Keratinocyte (primary cell): ENCODE measurements at regions not wholly inside any gene's neighbourhood (a gene's known extent, or its start where the extent isn't known, plus 50 kb on each side); places are given as distances from the start of the nearest gene placed in this dataset.

ENCODE experiments used
- DNase-seq: peaks from one replicate; pipeline ENCODE4 v3.0.0-alpha.2; 2011; ENCODE audit warnings: low read depth, missing footprints, low spot score
- FAIRE-seq: peaks from 2 replicates; lab custom pipeline; 2011; peaks lifted over from hg19 to GRCh38; lab: Jason Lieb, UNC
- H2AFZ ChIP-seq: 2 replicates; pipeline ENCODE4 v1.6.0; 2012; ENCODE audit warnings: low read length, control low read depth, inconsistent platforms; ENCODE audit not compliant: control insufficient read depth
- H3K27ac ChIP-seq: 2 replicates; pipeline ENCODE4 v1.5.1; 2011; ENCODE audit warnings: low read length; ENCODE audit not compliant: control insufficient read depth, insufficient read depth
- H3K27me3 ChIP-seq: 3 replicates; pipeline ENCODE4 v1.6.0; 2011; ENCODE audit warnings: low read length; ENCODE audit not compliant: control insufficient read depth, insufficient read depth; ENCODE audit errors: extremely low read depth
- H3K36me3 ChIP-seq, 2 experiments: 2 replicates in 1 of 2; 3 replicates in 1 of 2; pipeline ENCODE4 v1.5.1; 2011; ENCODE audit warnings: low read length in 2 of 2, mild to moderate bottlenecking in 1 of 2; ENCODE audit not compliant: control insufficient read depth in 2 of 2, insufficient read depth in 2 of 2; ENCODE audit errors: extremely low read depth in 1 of 2
- H3K4me1 ChIP-seq: 3 replicates; pipeline ENCODE4 v1.5.1; 2011; ENCODE audit warnings: low read length; ENCODE audit not compliant: control insufficient read depth, insufficient read depth; ENCODE audit errors: extremely low read depth
- H3K4me2 ChIP-seq: 3 replicates; pipeline ENCODE4 v1.6.0; 2011; ENCODE audit warnings: low read depth, low read length; ENCODE audit not compliant: control insufficient read depth, insufficient read depth; ENCODE audit errors: extremely low read depth
- H3K4me3 ChIP-seq, 3 experiments: fragments of 200-600 bp in 1 of 3; sonication (generic) in 1 of 3; 2 replicates in 2 of 3; 3 replicates in 1 of 3; pipeline ENCODE4 v1.5.1; 2011 to 2016; ENCODE audit warnings: low read length in 3 of 3, mild to moderate bottlenecking in 3 of 3, control low read depth in 2 of 3, inconsistent platforms in 1 of 3, low read depth in 1 of 3, mixed read lengths in 1 of 3, mixed run types in 1 of 3, moderate library complexity in 1 of 3; ENCODE audit not compliant: control insufficient read depth in 2 of 3, insufficient read depth in 2 of 3; ENCODE audit errors: extremely low read depth in 1 of 3
- H3K79me2 ChIP-seq: 2 replicates; pipeline ENCODE4 v1.6.0; 2012; ENCODE audit warnings: low read length; ENCODE audit not compliant: control insufficient read depth, insufficient read depth
- H3K9ac ChIP-seq: 3 replicates; pipeline ENCODE4 v1.6.0; 2011; ENCODE audit warnings: low read length; ENCODE audit not compliant: control insufficient read depth, insufficient read depth; ENCODE audit errors: extremely low read depth
- H3K9me1 ChIP-seq: 3 replicates; pipeline ENCODE4 v1.6.0; 2011; ENCODE audit warnings: low read length; ENCODE audit not compliant: control insufficient read depth, insufficient read depth; ENCODE audit errors: extremely low read depth
- H3K9me3 ChIP-seq: 2 replicates; pipeline ENCODE4 v1.5.1; 2012; ENCODE audit warnings: low read depth, low read length; ENCODE audit not compliant: control insufficient read depth
- H4K20me1 ChIP-seq: 3 replicates; pipeline ENCODE4 v1.6.0; 2011; ENCODE audit warnings: low read length; ENCODE audit not compliant: control insufficient read depth, insufficient read depth; ENCODE audit errors: extremely low read depth
- EZH2 ChIP-seq: IDR thresholded peaks from one replicate; pipeline ENCODE4 v1.6.1; 2012; ENCODE audit warnings: inconsistent platforms, mild to moderate bottlenecking, low read length, moderate library complexity
- dilution Hi-C: fragments of 300-500 bp; cut with MboI; formaldehyde crosslinking; loops from one replicate; pipeline ENCODE4 v1.7.0; 2020; ENCODE audit warnings: low sequenced_read_pairs; ENCODE audit not compliant: extremely low pct_ligation_motif_present
- TF ChIP-seq, protein P1 (sequence below), 3 experiments: IDR thresholded peaks in 1 of 3; conservative IDR thresholded peaks in 1 of 3; optimal IDR thresholded peaks in 1 of 3; 2 replicates in 2 of 3; 3 replicates in 1 of 3; pipeline versions ENCODE3 to v1.5.1; 2011; ENCODE audit warnings: low read length in 3 of 3, mild to moderate bottlenecking in 3 of 3, moderate library complexity in 2 of 3, control low read depth in 1 of 3, inconsistent platforms in 1 of 3; ENCODE audit not compliant: insufficient read depth in 2 of 3; ENCODE audit errors: extremely low read depth in 1 of 3

- H3K36me3 ChIP-seq, result no peaks in the 10 kb centered on the region
- no peak overlapping the region for H3K4me3 ChIP-seq
- no peaks in the 10 kb centered on the region for H3K79me2 ChIP-seq
- H3K4me2 ChIP-seq, result no peak overlapping the region
- DNase-seq (no peak), FAIRE-seq (peak; percentile 23)
- H3K27me3 ChIP-seq, result no peaks in the 10 kb centered on the region
- no peak overlapping the region for H3K27ac ChIP-seq
- H3K9ac ChIP-seq, result no peak overlapping the region
- H4K20me1 ChIP-seq, result no peaks in the 10 kb centered on the region
- no peaks in the 10 kb centered on the region for H3K4me1 ChIP-seq
- H3K9me1 ChIP-seq, result no peaks in the 10 kb centered on the region
- TF ChIP-seq, protein P1, sequence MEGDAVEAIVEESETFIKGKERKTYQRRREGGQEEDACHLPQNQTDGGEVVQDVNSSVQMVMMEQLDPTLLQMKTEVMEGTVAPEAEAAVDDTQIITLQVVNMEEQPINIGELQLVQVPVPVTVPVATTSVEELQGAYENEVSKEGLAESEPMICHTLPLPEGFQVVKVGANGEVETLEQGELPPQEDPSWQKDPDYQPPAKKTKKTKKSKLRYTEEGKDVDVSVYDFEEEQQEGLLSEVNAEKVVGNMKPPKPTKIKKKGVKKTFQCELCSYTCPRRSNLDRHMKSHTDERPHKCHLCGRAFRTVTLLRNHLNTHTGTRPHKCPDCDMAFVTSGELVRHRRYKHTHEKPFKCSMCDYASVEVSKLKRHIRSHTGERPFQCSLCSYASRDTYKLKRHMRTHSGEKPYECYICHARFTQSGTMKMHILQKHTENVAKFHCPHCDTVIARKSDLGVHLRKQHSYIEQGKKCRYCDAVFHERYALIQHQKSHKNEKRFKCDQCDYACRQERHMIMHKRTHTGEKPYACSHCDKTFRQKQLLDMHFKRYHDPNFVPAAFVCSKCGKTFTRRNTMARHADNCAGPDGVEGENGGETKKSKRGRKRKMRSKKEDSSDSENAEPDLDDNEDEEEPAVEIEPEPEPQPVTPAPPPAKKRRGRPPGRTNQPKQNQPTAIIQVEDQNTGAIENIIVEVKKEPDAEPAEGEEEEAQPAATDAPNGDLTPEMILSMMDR (optimal IDR thresholded peaks at IDR 0.05 in 1 of 3, IDR thresholded peaks at IDR 0.05 in 1 of 3, conservative IDR thresholded peaks at IDR 0.05 in 1 of 3; ENCODE audit: extremely low read depth in 1 of 3, insufficient read depth in 2 of 3, low read length in 3 of 3), result no peak
- TF ChIP-seq EZH2, result no peak
- dilution Hi-C loops, result no loop called here
- H3K9me3 ChIP-seq, result no peaks in the 10 kb centered on the region
- no peak overlapping the region for H2AFZ ChIP-seq
These were observed 110.3 kb upstream of the ESRRG start for GRCh38 chr1:216833509-216833908.

- H3K9ac ChIP-seq, result no peak overlapping the region
- H3K4me1 ChIP-seq, result no peaks in the 10 kb centered on the region
- no peaks in the 10 kb centered on the region for H3K36me3 ChIP-seq
- H3K4me2 ChIP-seq, result no peak overlapping the region
- dilution Hi-C loops, result no loop called here
- no peak overlapping the region for H2AFZ ChIP-seq
- H3K27me3 ChIP-seq, result no peaks in the 10 kb centered on the region
- no peak for DNase-seq
- H3K79me2 ChIP-seq, result no peaks in the 10 kb centered on the region
- no peak overlapping the region for H3K4me3 ChIP-seq
- H3K9me3 ChIP-seq, result no peaks in the 10 kb centered on the region
- no peak overlapping the region for H3K27ac ChIP-seq
- H3K9me1 ChIP-seq, result no peaks in the 10 kb centered on the region
- TF ChIP-seq, protein P1 (optimal IDR thresholded peaks at IDR 0.05 in 1 of 3, IDR thresholded peaks at IDR 0.05 in 1 of 3, conservative IDR thresholded peaks at IDR 0.05 in 1 of 3; ENCODE audit: extremely low read depth in 1 of 3, insufficient read depth in 2 of 3, low read length in 3 of 3), result peak in 1 of 3 experiments; percentile 1
- TF ChIP-seq EZH2, result no peak
- FAIRE-seq, result peak; percentile 41
- H4K20me1 ChIP-seq, result no peaks in the 10 kb centered on the region
These were observed 109.0 kb upstream of the ESRRG start for GRCh38 chr1:216832192-216832591.
